Daoy (cell line): ENCODE measurements at regions not wholly inside any gene's neighbourhood (a gene's known extent, or its start where the extent isn't known, plus 50 kb on each side); places are given as distances from the start of the nearest gene placed in this dataset.

Experiments
- DNase-seq: peaks from one replicate; pipeline ENCODE4 v3.0.0-alpha.2; 2015; ENCODE audit warnings: low read depth

DNA sequence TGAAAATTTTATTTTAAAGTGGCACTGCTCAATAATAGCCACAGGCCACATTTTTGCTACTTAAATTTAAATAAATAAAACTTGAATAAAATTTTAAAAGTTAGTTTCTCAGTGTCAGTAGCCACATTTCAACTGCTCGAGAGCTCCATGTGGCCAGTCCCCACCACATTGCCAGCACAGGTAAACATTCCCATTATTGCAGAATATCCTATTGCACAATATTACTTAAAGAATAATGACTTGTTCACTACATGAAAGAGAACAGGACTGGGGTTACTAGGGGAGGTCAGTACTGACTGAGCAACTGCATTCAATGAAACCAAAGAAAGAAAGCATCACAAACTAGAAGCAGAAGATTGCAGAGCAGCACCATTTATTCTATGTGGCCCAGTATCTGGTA is 2201.6 kb upstream of the TENM3 start:
- no peak for DNase-seq

DNA sequence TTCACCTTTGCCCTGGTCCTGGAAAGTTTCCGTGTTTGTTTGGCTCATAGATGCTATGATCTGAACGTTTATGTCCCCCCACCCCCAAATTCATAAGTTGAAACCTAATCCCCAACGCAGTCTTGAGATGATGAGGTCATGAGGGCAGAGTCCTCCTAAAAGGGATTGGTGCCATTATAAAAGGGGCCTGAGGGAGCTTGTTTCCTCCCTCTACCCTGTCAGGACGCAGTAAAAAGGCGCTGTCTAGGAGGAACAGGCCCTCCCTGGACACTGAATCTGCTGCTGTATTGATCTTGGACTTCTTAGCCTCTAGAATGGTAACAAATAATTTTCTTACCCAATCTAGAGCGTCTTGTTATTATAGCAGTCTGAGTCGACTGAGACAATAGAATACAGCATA is 2190.6 kb upstream of the TENM3 start:
- no peak for DNase-seq

DNA sequence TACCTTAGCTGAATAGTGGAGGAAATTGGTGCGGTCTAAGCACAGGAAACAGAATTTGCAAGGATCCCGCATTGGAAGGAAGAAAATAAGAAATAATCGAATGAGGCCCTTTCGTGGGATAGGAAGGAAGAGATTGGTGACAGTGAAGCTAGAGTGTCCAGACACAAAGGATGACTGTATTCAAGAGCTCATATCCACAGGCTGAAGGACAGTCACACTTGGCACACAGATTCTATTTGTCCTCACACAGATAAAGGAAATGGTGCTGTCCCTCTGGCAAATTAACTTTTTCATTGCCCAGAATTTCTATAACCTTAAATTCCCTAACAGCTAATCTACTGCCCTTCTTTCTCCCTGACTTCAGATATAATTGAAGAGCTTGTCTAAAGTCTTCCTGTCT is 2188.9 kb upstream of the TENM3 start:
- DNase-seq: no peak

DNA sequence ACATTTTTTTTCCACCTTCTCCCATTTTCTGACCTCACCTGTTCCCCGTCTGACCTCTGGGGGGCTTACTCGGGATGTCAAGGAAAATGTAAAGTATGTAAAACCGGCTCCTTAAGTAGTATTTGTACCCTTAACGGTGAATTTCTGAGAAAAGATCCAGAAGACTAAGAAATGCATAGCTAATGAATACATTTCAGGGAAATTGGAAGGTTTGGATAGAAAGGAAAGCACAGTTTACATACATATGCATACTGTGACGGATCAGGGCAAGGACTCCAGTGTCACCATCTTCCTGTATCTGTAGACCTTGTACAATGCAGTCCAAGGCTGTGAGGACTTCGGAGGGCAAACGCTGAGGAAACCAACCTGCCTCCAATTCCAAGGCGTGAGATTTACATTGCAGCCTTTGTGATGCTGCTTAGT is 2185.9 kb upstream of the TENM3 start:
- peak; percentile 10 for DNase-seq

DNA sequence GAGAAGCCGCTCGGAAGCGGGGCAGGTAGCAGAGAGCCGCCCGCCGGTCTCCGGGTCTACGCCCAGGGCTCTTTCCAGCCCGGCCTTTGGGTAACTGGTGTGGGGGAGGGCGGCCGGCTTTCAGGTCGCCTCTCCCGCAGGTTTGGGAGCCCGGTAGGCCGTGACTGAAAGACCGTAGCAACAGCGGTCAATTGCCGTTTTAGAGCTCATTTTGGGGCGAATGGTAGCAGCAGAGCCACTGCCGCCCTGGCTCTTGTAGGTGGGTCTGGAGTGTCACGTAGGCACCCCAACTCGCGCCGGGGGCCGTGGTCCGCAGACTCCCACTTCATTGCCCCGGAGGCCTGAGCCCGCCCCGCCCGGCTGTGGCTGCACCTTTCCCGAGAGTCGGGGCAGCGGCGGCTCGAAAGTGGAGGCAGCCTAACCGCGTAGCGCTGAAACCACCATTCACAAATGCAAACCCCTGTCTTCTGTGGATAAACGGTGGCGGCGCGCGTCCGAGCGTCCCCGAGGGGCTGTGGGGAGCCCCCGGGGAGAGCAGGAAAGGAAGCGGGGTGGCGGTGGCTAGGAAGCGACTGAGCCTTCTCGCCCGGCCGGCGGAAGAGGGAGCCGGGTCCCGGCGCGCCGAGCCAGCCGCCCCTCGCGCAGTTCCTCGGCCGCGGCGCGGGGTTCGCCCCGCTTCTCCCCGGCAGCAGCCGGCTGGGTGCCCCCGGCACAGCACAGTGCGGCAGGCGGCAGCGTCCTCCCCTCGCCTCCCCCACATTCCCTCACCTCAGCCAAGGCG is 2185.1 kb upstream of the TENM3 start:
- DNase-seq: peak; percentile 17

DNA sequence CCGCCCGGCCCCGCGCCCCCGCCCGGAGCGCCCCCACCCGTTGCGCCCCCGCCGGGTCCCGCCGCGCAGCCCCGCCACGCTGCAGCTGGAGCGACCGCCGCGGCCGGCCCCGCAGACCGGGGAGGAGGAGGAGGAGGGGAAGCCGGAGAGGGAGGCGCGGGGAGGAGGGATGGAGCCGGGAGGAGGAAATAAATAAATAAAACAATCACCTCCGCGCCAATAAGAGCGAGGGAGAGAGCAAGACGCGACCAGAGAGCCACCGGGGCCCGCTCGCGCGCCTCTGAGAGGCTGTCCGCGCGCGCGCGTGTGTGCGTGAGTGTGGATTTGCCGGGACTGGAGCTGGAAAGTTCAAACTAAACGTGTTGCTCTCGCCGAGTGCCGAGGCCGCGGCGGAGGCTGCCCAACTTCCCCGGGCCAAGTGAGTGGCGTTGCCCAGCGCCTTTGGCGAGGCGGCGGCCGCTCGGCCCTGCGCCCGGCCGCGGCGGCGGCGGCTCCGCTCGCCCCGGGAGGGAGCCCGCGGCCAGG is 2184.4 kb upstream of the TENM3 start:
- peak; percentile 35 for DNase-seq

DNA sequence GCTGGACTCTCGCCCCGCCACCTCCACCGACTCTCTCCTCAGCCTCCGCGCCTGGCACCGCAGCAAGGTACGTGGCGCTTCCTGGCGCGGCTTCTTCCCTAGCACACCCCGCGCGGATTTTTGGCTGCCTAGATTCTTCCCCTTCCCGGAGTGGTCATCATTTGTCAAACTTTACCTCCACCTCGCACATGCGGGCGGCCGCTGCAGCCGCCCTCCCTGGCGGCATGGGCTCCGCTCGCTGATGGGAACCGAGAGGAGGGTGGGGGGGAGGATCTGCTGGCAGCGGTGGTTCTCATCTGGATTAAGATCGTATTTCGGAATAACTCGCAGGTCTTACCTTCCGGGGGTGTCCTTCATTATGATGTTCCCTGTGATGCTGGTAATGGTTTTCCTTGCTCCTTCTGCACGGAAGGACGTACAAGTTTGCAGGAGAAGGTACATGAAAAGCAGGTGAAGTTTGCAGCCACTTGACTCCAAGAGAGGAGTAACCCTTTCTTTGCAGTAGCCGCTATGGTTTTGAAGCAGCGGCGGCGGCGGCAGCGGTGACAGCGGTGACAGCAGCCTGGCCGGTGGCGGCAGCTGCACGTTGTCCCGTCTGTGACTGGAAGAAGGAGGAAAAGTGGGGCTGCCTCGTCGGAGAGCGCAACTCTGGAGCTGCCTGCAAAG is 2183.9 kb upstream of the TENM3 start:
- peak; percentile 4 for DNase-seq

DNA sequence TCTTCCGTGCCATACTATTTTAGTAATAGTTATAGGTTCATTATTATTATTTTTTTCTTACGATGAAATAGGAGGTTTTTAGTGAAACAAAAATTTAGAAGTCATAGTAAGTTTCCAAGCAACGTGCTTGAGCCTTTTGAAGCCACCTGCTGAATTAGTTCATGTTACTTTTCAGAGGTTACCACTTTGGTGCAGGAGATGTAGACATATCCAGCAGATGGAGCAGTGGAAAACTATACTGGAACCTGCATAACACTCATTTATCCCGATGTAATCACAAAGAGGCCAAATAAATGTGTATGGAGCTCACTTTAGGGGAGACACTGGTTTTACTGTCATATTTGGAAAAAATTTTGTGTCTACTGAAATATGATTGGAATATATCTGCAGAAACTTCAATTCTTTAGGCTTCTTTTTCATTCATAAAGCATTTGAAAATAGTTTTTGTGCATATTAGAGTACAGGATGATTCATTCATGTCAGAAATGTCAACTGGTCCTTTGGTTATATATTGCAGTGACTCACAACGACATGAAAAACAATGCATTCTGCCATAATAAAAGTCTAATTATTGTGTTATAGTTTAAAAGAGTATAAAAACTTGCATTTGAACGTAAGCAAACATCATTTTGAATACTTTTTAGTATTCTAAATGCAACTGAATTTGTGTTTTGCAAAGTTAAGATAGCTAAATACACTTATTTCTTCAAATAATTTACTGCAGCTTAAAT is 2182.9 kb upstream of the TENM3 start:
- DNase-seq: peak; percentile 5

DNA sequence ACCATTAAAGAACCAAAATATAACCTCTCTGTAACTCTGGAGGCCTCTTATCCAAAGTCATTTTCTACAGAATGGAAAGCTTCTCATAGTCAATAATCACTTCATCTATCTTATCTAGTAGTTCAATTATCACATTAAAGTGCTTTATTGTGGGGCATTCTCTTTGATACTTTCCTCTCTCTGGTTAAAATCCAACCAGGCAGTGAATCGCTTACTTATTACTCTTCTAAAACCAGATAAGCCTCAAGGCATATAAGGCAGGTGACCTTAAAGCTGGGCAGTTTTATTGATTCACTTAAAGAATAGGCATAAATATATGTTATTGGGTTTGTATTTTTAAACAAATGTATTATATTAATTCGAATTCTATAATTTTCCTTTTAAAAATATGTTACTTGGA is 2162.1 kb upstream of the TENM3 start:
- DNase-seq: no peak

DNA sequence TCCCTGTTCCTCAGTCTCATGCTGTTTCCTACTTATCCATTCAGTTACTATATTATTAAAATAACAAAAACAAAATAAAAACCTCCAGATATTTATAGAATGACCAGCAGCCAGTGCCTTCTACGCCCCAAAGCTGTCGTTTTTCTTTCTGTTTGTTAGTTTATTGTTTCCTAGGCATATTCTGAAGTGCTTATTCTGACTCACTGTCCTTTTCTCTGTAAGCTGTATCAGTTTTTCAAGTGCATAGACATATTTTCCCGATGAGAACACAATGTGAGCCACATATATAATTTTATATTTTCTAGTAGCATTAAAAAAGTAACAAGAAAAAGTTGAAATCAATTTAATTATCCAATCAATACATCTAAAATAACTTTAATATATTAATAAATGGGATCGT is 2158.6 kb upstream of the TENM3 start:
- DNase-seq: no peak

DNA sequence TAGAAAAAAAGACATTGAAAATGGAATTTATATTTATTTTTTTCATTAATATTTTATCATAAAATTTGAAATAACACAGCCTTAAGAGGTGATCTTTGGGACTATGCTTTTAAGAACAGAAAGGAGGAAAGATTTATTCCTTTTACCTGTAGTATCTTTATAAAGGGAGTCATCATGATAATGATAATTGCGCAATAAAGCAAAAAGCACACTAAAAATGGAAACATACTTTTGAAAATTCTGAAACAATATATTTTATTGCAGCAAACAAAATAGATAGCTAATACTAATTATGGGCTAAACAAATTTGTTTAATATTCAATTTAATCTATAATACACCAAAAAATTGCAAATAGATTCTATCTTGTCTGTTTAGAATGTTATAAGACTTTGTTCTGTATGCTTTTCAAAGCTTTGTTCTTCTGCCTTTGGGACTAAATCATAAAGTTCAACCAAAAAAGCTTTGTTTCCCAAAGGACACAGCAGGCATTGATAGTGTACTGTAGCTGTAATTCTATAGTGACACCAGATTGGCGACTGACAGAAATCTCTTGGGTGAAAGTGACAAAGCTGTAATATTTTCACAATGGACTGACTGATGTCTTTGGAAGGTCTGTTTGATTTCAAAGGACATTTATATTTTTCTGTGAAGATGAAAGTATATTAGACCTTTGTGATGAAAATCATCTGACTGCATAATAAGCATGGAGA is 2156.6 kb upstream of the TENM3 start:
- no peak for DNase-seq

DNA sequence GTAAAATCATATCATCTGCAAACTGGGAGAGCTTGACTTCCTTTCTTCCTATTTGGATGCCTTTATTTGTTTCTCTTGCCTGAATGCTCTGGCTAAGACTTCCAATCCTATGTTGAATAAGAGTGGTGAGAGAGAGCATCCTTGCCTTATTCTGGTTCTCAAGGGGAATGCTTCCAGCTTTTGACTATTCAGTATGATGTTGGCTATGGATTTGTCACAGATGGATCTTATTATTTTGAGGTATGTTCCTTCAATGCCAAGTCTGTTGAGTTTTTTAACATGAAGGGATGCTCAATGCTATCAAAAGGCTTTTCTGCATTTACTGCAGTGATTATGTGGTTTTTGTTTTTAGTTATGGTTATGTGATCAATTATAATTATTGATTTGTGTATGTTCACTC is 2144.6 kb upstream of the TENM3 start:
- DNase-seq: no peak

DNA sequence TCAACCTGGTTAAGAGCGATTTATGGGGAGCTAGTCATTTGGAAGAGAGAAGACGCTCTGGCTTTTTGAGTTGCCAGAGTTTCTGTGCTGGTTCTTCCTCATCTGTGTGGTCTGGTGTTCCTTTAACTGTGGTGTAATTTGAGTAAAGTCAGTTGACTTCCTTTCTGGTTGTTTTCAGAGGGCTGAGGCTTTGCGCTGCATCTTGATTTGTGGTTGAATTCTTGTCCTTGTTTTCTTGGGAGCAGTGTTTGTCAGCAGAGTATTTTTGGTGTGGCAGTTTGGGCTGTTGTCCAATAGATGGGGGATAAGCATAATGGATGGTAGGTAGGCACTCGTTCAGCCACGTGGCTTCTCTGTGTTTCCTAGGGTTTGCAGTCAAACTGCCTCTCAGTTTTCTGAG is 2143.2 kb upstream of the TENM3 start:
- no peak for DNase-seq

DNA sequence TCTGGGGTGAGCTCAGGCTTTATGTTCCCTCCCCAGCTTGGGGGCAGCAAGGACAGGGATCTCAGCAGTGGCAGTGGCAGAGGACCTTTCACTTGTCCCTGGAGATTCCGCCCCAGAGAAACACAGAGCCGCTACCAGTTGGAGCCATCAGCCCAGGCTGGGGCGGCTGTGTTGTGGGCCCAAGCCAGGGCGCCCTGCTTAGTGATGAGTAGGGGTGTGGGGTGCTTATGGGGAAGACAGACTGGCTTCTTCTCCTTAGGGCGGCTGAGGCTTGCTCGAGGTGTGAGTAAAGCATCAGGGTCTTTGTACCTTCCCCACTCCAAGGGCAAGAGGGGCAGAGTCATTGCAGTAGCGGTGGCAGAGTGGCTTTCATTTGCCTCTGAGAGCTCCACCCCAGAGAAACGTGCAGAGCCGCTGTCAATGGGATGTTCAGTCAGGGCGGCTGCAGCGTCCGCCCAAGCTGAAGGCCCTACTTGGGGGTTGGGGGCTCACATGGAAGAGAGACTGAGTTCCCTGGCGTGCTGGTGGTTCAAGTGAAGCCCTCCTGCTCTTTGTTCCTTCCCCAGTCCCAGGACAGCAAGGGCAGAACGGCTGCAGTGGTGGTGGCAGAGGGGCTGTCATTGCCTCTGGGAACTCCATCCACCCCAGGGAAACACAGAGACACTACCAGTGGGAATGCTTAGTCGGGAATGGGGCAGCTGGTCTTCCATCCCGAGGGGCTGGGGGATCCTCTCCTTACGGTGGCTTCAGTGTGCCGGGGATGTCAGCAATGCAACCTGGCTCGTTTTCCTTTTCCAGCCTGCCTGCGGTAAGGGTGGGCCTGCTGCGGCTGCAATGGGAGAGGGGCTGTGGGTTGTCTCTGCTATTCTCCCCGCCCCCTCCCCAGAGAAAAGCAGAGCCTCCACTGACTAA is 2142.5 kb upstream of the TENM3 start:
- no peak for DNase-seq

DNA sequence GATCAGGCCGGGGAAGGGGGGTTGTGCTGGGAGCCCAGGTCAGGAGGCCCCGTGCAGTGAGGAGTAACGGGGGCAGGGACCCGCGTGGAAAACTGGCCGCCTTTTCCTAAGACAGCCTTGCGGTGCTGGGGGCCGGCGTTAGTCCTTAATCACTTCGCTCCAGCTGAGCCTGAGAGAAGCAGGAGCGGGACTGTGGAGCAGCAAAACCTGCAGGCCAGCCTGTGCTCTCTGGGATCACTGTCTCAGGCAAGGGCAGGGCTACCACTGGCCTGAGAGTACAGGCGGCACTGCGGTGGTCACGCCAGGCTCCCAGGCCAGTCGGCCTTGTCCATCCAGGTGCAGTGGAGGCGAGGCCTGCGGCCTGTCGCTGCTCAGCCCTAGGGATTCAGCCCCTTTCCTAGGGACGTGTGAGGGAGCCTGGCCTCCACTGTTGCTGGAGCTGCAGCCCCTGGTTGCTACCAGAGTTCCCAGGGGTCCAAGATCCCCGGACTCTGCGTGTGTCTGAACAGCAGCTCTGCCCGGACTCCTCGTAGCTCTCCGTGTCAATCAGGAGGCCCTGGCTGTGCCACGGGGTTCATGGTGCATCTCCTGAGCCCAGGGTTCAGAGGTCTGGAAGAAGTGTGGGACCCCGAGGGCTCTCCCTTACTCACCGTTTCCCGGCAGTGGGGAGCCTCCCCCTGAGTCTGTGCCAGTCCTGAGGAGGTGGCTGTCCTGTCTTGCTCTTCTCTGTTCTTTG is 2141.7 kb upstream of the TENM3 start:
- DNase-seq: no peak

DNA sequence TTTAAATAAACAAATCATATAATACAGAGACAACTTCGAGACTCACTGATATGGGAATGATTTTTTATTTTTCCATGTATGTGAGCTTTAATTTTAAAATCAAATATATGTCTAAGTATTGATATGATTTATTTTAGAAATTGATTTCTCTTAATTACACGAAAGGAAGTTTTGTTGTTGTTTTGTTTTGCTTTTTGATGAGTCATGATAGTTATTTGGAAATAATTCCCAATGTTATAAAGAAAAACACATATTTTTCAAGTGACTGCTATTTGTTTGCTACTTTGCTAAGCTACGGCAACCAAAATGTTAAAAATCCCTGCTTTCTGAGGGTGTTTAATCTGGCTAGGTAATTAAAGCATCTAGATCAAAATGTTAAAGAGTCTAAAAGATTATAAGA is 2139.4 kb upstream of the TENM3 start:
- DNase-seq: no peak

DNA sequence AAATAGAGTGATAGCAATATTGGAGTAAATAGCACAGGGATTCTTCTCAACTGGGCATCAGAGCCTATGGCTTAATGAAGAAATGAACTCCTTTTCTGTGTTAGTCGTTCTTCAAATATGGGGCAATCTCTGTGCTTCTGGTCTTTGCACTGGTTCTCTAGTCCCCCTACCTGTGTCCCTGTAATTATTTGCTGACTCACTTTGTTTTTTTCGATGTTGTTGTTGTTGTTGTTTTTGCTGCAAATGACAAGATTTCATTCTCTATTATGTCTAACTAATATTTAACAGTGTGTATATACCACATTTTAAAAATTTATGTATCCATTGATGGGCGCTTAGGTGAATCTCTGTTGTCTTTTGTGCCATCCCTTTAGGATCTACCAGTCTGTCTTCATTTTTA is 2137.8 kb upstream of the TENM3 start:
- no peak for DNase-seq

DNA sequence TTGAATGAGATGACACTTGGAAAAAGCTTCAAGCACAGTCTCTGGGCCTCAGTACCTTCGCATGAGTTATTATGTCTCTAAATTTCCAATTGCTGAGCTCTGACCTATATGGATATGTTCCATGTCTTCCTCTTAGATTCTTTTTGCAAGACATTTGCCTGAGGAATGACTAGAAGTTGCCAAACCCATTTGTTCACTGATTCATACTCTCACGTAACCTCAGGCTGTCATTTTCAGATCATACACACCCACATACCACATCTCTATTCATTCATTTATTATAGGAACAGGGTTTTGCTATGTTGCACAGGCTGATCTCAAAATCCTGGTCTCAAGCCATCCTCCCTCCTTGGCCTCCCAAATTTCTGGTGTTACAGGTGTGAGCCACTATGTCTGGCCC is 2137.1 kb upstream of the TENM3 start:
- DNase-seq: no peak

DNA sequence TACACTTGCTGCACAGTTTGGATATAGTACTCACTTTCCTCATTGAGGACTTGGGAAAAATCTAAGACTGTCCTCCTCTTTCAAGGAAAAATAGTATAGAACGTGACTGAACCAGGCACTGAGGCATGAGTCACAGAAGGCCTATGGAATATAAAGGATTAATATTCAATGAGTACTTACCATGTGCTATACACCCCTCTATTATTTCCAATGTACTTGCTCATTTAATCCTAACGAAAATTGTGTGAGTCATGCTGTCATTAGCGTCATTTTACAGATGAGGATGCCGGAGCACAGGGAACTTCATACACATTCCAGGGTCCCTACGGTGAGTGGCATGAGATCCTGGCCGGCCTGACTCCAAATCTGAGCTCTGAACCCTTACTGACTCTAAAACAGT is 2136.2 kb upstream of the TENM3 start:
- no peak for DNase-seq

DNA sequence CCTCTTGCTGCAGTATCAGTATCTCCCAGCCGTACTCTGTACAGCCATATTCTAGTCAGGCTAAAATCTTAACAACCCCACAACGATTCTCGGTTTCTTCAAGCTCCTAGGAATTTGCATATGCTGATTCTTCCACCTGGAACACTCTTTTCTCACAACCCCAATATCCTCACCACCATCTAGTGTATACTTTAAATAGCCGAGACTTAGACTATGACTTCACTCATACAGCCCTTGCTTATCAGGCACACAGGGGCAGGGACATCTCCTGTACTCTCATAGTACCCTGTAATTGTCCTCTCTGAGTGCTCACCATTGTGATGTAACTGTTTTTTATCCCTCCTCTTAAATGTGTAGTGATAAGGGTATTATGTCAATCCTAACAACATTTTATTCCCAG is 2126.4 kb upstream of the TENM3 start:
- no peak for DNase-seq
